ENCODE measurements at regions not wholly inside any gene's neighbourhood (a gene's known extent, or its start where the extent isn't known, plus 50 kb on each side); places are given as distances from the start of the nearest gene placed in this dataset.

DNA sequence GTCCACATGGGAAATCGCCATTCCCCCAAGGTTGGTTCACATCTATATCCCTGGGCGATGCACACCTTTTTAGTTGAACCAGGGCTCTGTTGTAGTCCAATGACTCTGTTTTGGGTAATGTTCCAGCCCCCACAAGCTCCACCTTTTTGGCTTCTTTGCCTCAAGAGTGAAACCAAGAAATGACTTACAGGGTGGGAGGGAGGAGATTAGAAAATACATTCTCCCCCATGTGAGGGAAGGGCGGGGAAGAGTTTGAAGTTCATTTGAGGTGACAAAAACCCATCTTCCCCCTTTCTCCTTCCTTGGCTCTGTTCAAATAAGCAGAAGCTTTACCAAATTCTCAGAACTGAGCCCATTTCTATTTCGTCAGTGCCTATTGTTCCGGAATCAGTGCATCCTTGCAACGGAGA, 82.8 kb downstream of the GATA3 start:
- Histone ChIP-seq H4K5ac (ENCODE audit: low read depth, low read length) (no peak overlapping the region), H2BK20ac (ENCODE audit: low read depth, low read length) (no peak overlapping the region), H3K9me1 (ENCODE audit: insufficient read depth, low read length) (no peaks in the 10 kb centered on the region), H3K4me2 (ENCODE audit: low read depth, low read length) (no peak overlapping the region), H2BK5ac (ENCODE audit: low read depth, low read length, poor library complexity, severe bottlenecking) (no peak overlapping the region), H3K56ac (ENCODE audit: extremely low read depth, insufficient read depth, low read length) (no peak overlapping the region), H2AK5ac (ENCODE audit: low read depth, low read length) (no peak overlapping the region), H2AFZ (replicated peaks; ENCODE audit: low read length, poor library complexity) (no peak overlapping the region), H3K4ac (ENCODE audit: low read depth, low read length) (no peak overlapping the region), H3K27me3 (ENCODE audit: control insufficient read depth, insufficient read depth, low read length) (no peaks in the 10 kb centered on the region), H3K27ac (ENCODE audit: insufficient read depth, low read length) (no peak overlapping the region), H3K23ac (ENCODE audit: low read depth, low read length) (no peak overlapping the region), H3K18ac (ENCODE audit: low read depth, low read length) (no peak overlapping the region), H2BK120ac (ENCODE audit: low read depth, low read length) (no peak overlapping the region), H3K79me1 (ENCODE audit: low read depth in 1 of 2, low read length in 2 of 2) (no peaks in the 10 kb centered on the region), H3K4me3 (ENCODE audit: insufficient read depth, low read depth, low read length) (no peak overlapping the region), H2BK15ac (ENCODE audit: low read depth, low read length) (no peak overlapping the region), H3K4me1 (ENCODE audit: control insufficient read depth, insufficient read depth, low read length) (no peaks in the 10 kb centered on the region), H3K14ac (replicated peaks; ENCODE audit: low read depth, low read length) (no peak overlapping the region), H4K20me1 (ENCODE audit: insufficient read depth, low read length) (no peaks in the 10 kb centered on the region), H2AK9ac (replicated peaks; ENCODE audit: low read depth, low read length, poor library complexity) (no peak overlapping the region), H4K91ac (ENCODE audit: insufficient read depth, low read depth, low read length) (no peak overlapping the region), H3K9me3 (ENCODE audit: control insufficient read depth, insufficient read depth, low read length) (peaks cover 21% of the 10 kb centered on the region), H4K8ac (ENCODE audit: low read depth in 2 of 2, low read length in 2 of 2) (no peak overlapping the region), H3K36me3 (ENCODE audit: control insufficient read depth, insufficient read depth, low read length) (no peaks in the 10 kb centered on the region), H3K9ac (ENCODE audit: low read depth, low read length) (no peak overlapping the region)
- dilution Hi-C loops (cut with HindIII; ENCODE audit: low sequenced_read_pairs, unreplicated experiment), result no loop called here
- no TSS peak for BruUV-seq (replicated peaks)
- ATAC-seq (ENCODE audit: low read depth), result no peak
- no peak for DNase-seq
- WGBS, 2 experiments (ENCODE audit: extremely low coverage in 2 of 2, insufficient read length in 1 of 2), result 20% methylated on average over 1 of the region's 6 CpGs; no CpG with 5 or more reads in 1 of the 2 experiments
- CTCF ChIA-PET, result no interaction called here
- POLR2A ChIA-PET (ENCODE audit: unreplicated experiment), result no interaction called here
- in situ Hi-C loops (cut with MboI; ENCODE audit: low sequenced_read_pairs), result no loop called here
- intact Hi-C loops (cut with micrococcal nuclease), result no loop called here
- TF ChIP-seq RCOR1 (IDR thresholded peaks at IDR 0.05; ENCODE audit: insufficient replicate concordance, low read length) (no peak), NFE2L2 (IDR thresholded peaks at IDR 0.05; ENCODE audit: low read depth, low read length) (no peak), BHLHE40 (IDR thresholded peaks at IDR 0.05; ENCODE audit: low read depth, low read length) (no peak), FOS (IDR thresholded peaks at IDR 0.05; ENCODE audit: low read depth, low read length) (no peak), SMC3 (IDR thresholded peaks at IDR 0.05; ENCODE audit: low read depth, low read length) (no peak), MAFK (IDR thresholded peaks at IDR 0.05; ENCODE audit: low read depth, low read length) (no peak), CEBPB (IDR thresholded peaks at IDR 0.05; ENCODE audit: low read depth, low read length) (no peak), RFX5 (IDR thresholded peaks at IDR 0.05; ENCODE audit: low read depth, low read length) (no peak), CTCF (conservative IDR thresholded peaks at IDR 0.05; ENCODE audit: low read depth, low read length) (no peak), MAZ (IDR thresholded peaks at IDR 0.05; ENCODE audit: borderline replicate concordance, low read depth, low read length) (no peak), RAD21 (IDR thresholded peaks at IDR 0.05; ENCODE audit: low read length) (no peak)
- TF ChIP-seq, protein P1, sequence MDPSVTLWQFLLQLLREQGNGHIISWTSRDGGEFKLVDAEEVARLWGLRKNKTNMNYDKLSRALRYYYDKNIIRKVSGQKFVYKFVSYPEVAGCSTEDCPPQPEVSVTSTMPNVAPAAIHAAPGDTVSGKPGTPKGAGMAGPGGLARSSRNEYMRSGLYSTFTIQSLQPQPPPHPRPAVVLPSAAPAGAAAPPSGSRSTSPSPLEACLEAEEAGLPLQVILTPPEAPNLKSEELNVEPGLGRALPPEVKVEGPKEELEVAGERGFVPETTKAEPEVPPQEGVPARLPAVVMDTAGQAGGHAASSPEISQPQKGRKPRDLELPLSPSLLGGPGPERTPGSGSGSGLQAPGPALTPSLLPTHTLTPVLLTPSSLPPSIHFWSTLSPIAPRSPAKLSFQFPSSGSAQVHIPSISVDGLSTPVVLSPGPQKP (IDR thresholded peaks at IDR 0.05; ENCODE audit: borderline replicate concordance, low read depth, low read length), result no peak
- TF ChIP-seq, protein P2, sequence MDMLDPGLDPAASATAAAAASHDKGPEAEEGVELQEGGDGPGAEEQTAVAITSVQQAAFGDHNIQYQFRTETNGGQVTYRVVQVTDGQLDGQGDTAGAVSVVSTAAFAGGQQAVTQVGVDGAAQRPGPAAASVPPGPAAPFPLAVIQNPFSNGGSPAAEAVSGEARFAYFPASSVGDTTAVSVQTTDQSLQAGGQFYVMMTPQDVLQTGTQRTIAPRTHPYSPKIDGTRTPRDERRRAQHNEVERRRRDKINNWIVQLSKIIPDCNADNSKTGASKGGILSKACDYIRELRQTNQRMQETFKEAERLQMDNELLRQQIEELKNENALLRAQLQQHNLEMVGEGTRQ (IDR thresholded peaks at IDR 0.05; ENCODE audit: low read depth, low read length), result no peak

All from IMR-90 (cell line).